Right lobe of liver (tissue), 4 donors: ENCODE measurements at regions not wholly inside any gene's neighbourhood (a gene's known extent, or its start where the extent isn't known, plus 50 kb on each side); places are given as distances from the start of the nearest gene placed in this dataset.

ENCODE experiments used
- POLR2A ChIP-seq: fragments of 450-650 bp; IDR thresholded peaks from one replicate; pipeline ENCODE4 v1.6.1; 2017; ENCODE audit warnings: antibody characterized with exemption, mild to moderate bottlenecking
- TF ChIP-seq, protein P1 (sequence below), 4 donors: fragments of 200-600 bp in 3 of 4; fragments of 450-650 bp in 1 of 4; IDR thresholded peaks; one replicate each; pipeline versions ENCODE4 v1.5.1 to v1.8.0; 2016 to 2022; ENCODE audit warnings: antibody characterized with exemption in 4 of 4, mild to moderate bottlenecking in 2 of 4
- donor health status: DM: no; HTN: no; CAD: no.
- donor health status: DM: no; HTN: no; CAD: no.
- donor health status: DM: no; HTN: yes; CAD: no.

DNA sequence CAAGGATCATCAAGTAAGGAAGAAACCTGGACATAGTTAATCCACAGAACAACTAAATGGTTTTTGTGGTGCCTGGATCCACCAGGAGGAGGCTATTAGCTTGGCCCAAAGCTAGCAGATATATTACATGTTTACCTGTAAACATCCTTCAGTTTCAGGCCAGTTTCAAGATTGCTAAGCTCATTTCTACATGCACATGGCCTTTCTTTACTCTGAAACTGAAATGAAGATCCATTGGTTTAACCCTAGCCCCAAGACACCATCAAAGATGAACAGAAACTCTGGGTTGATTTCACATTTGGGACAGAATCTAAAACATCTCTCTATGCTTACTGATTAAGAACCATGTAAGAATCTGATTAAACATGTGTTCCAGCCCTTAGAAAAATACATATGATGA lies 611.8 kb downstream of the TLE1 start:
- TF ChIP-seq POLR2A, result no peak
- TF ChIP-seq, protein P1, sequence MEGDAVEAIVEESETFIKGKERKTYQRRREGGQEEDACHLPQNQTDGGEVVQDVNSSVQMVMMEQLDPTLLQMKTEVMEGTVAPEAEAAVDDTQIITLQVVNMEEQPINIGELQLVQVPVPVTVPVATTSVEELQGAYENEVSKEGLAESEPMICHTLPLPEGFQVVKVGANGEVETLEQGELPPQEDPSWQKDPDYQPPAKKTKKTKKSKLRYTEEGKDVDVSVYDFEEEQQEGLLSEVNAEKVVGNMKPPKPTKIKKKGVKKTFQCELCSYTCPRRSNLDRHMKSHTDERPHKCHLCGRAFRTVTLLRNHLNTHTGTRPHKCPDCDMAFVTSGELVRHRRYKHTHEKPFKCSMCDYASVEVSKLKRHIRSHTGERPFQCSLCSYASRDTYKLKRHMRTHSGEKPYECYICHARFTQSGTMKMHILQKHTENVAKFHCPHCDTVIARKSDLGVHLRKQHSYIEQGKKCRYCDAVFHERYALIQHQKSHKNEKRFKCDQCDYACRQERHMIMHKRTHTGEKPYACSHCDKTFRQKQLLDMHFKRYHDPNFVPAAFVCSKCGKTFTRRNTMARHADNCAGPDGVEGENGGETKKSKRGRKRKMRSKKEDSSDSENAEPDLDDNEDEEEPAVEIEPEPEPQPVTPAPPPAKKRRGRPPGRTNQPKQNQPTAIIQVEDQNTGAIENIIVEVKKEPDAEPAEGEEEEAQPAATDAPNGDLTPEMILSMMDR (IDR thresholded peaks at IDR 0.05), result no peak
